IMR-90 (cell line): ENCODE measurements at regions not wholly inside any gene's neighbourhood (a gene's known extent, or its start where the extent isn't known, plus 50 kb on each side); places are given as distances from the start of the nearest gene placed in this dataset.

Source experiments
- ATAC-seq: fragments of 200-7000 bp; cut with Tn5 transposase; 2 replicates; pipeline ENCODE4 v1.9.1; 2020; ENCODE audit warnings: low read depth, mild to moderate bottlenecking, moderate library complexity
- BruUV-seq: library from RNA; stranded (reverse); fragments of 400-500 nt; replicated peaks from 2 replicates; lab custom pipeline; 2021; lab: Mats Ljungman, UMichigan
- CTCF ChIA-PET: fragments of 300-600 bp; formaldehyde crosslinking; extraction: SDS; loops from one replicate; lab custom pipeline; 2021; ENCODE audit warnings: antibody characterized with exemption; lab: Yijun Ruan, JAX
- POLR2A ChIA-PET: fragments of 300-600 bp; sonication (Branson Sonifier 250); formaldehyde crosslinking; loops from one replicate; lab custom pipeline; 2022; ENCODE audit warnings: antibody characterized with exemption; ENCODE audit not compliant: unreplicated experiment; lab: Charles Lee
- DNase-seq: peaks from one replicate; pipeline ENCODE4 v3.0.0; 2013
- H2AFZ ChIP-seq: replicated peaks from 2 replicates; pipeline ENCODE3; 2013; ENCODE audit warnings: low read length, mild to moderate bottlenecking; ENCODE audit not compliant: poor library complexity
- H2AK5ac ChIP-seq: 2 replicates; pipeline ENCODE4 v1.6.1; 2013; ENCODE audit warnings: low read depth, low read length, inconsistent platforms
- H2AK9ac ChIP-seq: replicated peaks from 2 replicates; pipeline ENCODE3; 2013; ENCODE audit warnings: mild to moderate bottlenecking, low read depth, low read length, moderate library complexity; ENCODE audit not compliant: poor library complexity
- H2BK120ac ChIP-seq: 2 replicates; pipeline ENCODE4 v1.6.1; 2013; ENCODE audit warnings: low read depth, low read length, inconsistent platforms
- H2BK15ac ChIP-seq: 3 replicates; pipeline ENCODE4 v1.6.1; 2013; ENCODE audit warnings: low read depth, low read length, inconsistent platforms
- H2BK20ac ChIP-seq: 2 replicates; pipeline ENCODE4 v1.6.1; 2013; ENCODE audit warnings: low read depth, mild to moderate bottlenecking, inconsistent platforms, low read length, moderate library complexity
- H2BK5ac ChIP-seq: 2 replicates; pipeline ENCODE4 v1.6.1; 2013; ENCODE audit warnings: mild to moderate bottlenecking, low read depth, low read length, inconsistent platforms; ENCODE audit not compliant: poor library complexity, severe bottlenecking
- H3K14ac ChIP-seq: replicated peaks from 2 replicates; pipeline ENCODE4 v1.6.1; 2013; ENCODE audit warnings: low read depth, low read length, inconsistent platforms
- H3K18ac ChIP-seq: 2 replicates; pipeline ENCODE4 v1.6.1; 2013; ENCODE audit warnings: low read depth, low read length, control low read depth
- H3K23ac ChIP-seq: 2 replicates; pipeline ENCODE4 v1.6.1; 2013; ENCODE audit warnings: low read depth, low read length, inconsistent platforms
- H3K27ac ChIP-seq: 2 replicates; pipeline ENCODE4 v1.5.1; 2013; ENCODE audit warnings: mild to moderate bottlenecking, control low read depth, low read length; ENCODE audit not compliant: insufficient read depth
- H3K27me3 ChIP-seq: 2 replicates; pipeline ENCODE4 v1.6.1; 2013; ENCODE audit warnings: low read length; ENCODE audit not compliant: control insufficient read depth, insufficient read depth
- H3K36me3 ChIP-seq: 2 replicates; pipeline ENCODE4 v1.6.1; 2013; ENCODE audit warnings: low read length, mixed read lengths; ENCODE audit not compliant: control insufficient read depth, insufficient read depth
- H3K4ac ChIP-seq: 2 replicates; pipeline ENCODE4 v1.6.1; 2013; ENCODE audit warnings: low read depth, low read length, inconsistent platforms
- H3K4me1 ChIP-seq: 2 replicates; pipeline ENCODE4 v1.6.1; 2013; ENCODE audit warnings: low read length, mixed read lengths; ENCODE audit not compliant: control insufficient read depth, insufficient read depth
- H3K4me2 ChIP-seq: 2 replicates; pipeline ENCODE4 v1.6.1; 2013; ENCODE audit warnings: low read depth, mild to moderate bottlenecking, control low read depth, low read length, moderate library complexity
- H3K4me3 ChIP-seq: 2 replicates; pipeline ENCODE4 v1.5.1; 2013; ENCODE audit warnings: low read depth, mild to moderate bottlenecking, control low read depth, low read length, moderate library complexity; ENCODE audit not compliant: insufficient read depth
- H3K56ac ChIP-seq: 2 replicates; pipeline ENCODE4 v1.6.1; 2013; ENCODE audit warnings: low read length, inconsistent platforms; ENCODE audit not compliant: insufficient read depth; ENCODE audit errors: extremely low read depth
- H3K79me1 ChIP-seq, 2 experiments: 2 replicates each; pipeline ENCODE4 v1.6.1; 2013; ENCODE audit warnings: low read length in 2 of 2, inconsistent platforms in 1 of 2, low read depth in 1 of 2
- H3K9ac ChIP-seq: 2 replicates; pipeline ENCODE4 v1.6.1; 2013; ENCODE audit warnings: low read depth, low read length, control low read depth
- H3K9me1 ChIP-seq: 2 replicates; pipeline ENCODE4 v1.6.1; 2013; ENCODE audit warnings: low read length, inconsistent platforms; ENCODE audit not compliant: insufficient read depth
- H3K9me3 ChIP-seq: 2 replicates; pipeline ENCODE4 v1.6.1; 2013; ENCODE audit warnings: low read length; ENCODE audit not compliant: control insufficient read depth, insufficient read depth
- H4K20me1 ChIP-seq: 2 replicates; pipeline ENCODE4 v1.6.1; 2013; ENCODE audit warnings: low read length, inconsistent platforms; ENCODE audit not compliant: insufficient read depth
- H4K5ac ChIP-seq: 2 replicates; pipeline ENCODE4 v1.6.1; 2013; ENCODE audit warnings: mild to moderate bottlenecking, low read depth, low read length, control low read depth
- H4K8ac ChIP-seq, 2 experiments: 2 replicates each; pipeline ENCODE4 v1.6.1; 2013; ENCODE audit warnings: low read depth in 2 of 2, low read length in 2 of 2, control low read depth in 1 of 2, inconsistent platforms in 1 of 2
- H4K91ac ChIP-seq: 2 replicates; pipeline ENCODE4 v1.6.1; 2013; ENCODE audit warnings: low read depth, low read length, inconsistent platforms; ENCODE audit not compliant: insufficient read depth
- MXI1 ChIP-seq: IDR thresholded peaks from 2 replicates; pipeline ENCODE4 v1.6.1; 2012; ENCODE audit warnings: low read depth, mild to moderate bottlenecking, low read length, moderate library complexity, borderline replicate concordance
- SMC3 ChIP-seq: fragments of 150-350 bp; IDR thresholded peaks from 2 replicates; pipeline ENCODE4 v1.6.1; 2016; ENCODE audit warnings: low read depth, mild to moderate bottlenecking, antibody characterized with exemption, low read length, moderate library complexity
- WGBS, 2 experiments: methylation state at CpG; one replicate each; pipeline versions ENCODE4 v1.1.5 to v1.1.7; 2013; ENCODE audit warnings: missing lambda C conversion rate in 2 of 2; ENCODE audit not compliant: insufficient read length in 1 of 2; ENCODE audit errors: extremely low coverage in 2 of 2; 5-methylcytosine and 5-hydroxymethylcytosine counted together
- dilution Hi-C: fragments of 300-500 bp; cut with HindIII; formaldehyde crosslinking; loops from one replicate; pipeline ENCODE4 v1.14.3; 2018; ENCODE audit warnings: low sequenced_read_pairs; ENCODE audit not compliant: unreplicated experiment
- in situ Hi-C: fragments of 300-500 bp; cut with MboI; formaldehyde crosslinking; loops from 3 replicates; pipeline ENCODE4 v1.14.3; 2019; ENCODE audit warnings: low sequenced_read_pairs, inconsistent platforms, mixed read lengths
- intact Hi-C: fragments of 100-400 bp; cut with micrococcal nuclease; formaldehyde crosslinking; loops from 2 replicates; pipeline ENCODE4 v1.10.0; 2022

GRCh38 chr4:58953575-58953974 is 1843.4 kb upstream of the IGFBP7 start:
- CTCF ChIA-PET: no interaction called here
- ATAC-seq: no peak

More at GRCh38 chr4:58953575-58953974, 1843.4 kb upstream of the IGFBP7 start:
- dilution Hi-C loops: no loop called here
- no peaks in the 10 kb centered on the region for H3K79me1 ChIP-seq
- H3K9ac ChIP-seq: no peak overlapping the region
- no peaks in the 10 kb centered on the region for H3K36me3 ChIP-seq
- no peak overlapping the region for H3K4me2 ChIP-seq
- no peak overlapping the region for H2BK20ac ChIP-seq
- no peak overlapping the region for H3K23ac ChIP-seq
- in situ Hi-C loops: no loop called here
- intact Hi-C loops: no loop called here
- no peak overlapping the region for H3K56ac ChIP-seq
- H2BK5ac ChIP-seq: no peak overlapping the region
- no peak overlapping the region for H4K91ac ChIP-seq
- POLR2A ChIA-PET: no interaction called here
- BruUV-seq: no TSS peak
- no peak overlapping the region for H3K4me3 ChIP-seq
- no peak for DNase-seq
- no peaks in the 10 kb centered on the region for H3K4me1 ChIP-seq
- H3K4ac ChIP-seq: no peak overlapping the region
- no peak overlapping the region for H4K8ac ChIP-seq
- no peak overlapping the region for H4K5ac ChIP-seq
- no peaks in the 10 kb centered on the region for H3K27me3 ChIP-seq
- H2AFZ ChIP-seq: no peak overlapping the region
- no peak overlapping the region for H3K27ac ChIP-seq
- no peaks in the 10 kb centered on the region for H3K9me1 ChIP-seq
- no peak overlapping the region for H2AK5ac ChIP-seq
- no peak overlapping the region for H2BK15ac ChIP-seq
- H4K20me1 ChIP-seq: no peaks in the 10 kb centered on the region
- H3K14ac ChIP-seq: no peak overlapping the region
- no peak overlapping the region for H3K18ac ChIP-seq
- no peaks in the 10 kb centered on the region for H3K9me3 ChIP-seq
- no peak overlapping the region for H2AK9ac ChIP-seq
- TF ChIP-seq MXI1: no peak
- no peak for TF ChIP-seq SMC3
- no CpG with 5 or more reads among the region's 2 CpGs for WGBS, 2 experiments
- no peak overlapping the region for H2BK120ac ChIP-seq
